Panc1 (cell line): ENCODE measurements at regions not wholly inside any gene's neighbourhood (a gene's known extent, or its start where the extent isn't known, plus 50 kb on each side); places are given as distances from the start of the nearest gene placed in this dataset.

Experiments
- ATAC-seq: fragments of 200-7000 bp; cut with Tn5 transposase; 2 replicates; pipeline ENCODE4 v1.9.1; 2020; ENCODE audit warnings: mild to moderate bottlenecking, moderate library complexity
- BruUV-seq: library from RNA; stranded (reverse); fragments of 400-500 nt; replicated peaks from 2 replicates; lab custom pipeline; 2021; lab: Mats Ljungman, UMichigan
- CTCF ChIA-PET: fragments of 300-600 bp; sonication (Branson Sonifier 250); formaldehyde crosslinking; loops from one replicate; lab custom pipeline; 2022; ENCODE audit warnings: antibody characterized with exemption; lab: Charles Lee
- POLR2A ChIA-PET: fragments of 300-600 bp; sonication (Branson Sonifier 250); formaldehyde crosslinking; loops from one replicate; lab custom pipeline; 2022; ENCODE audit warnings: antibody characterized with exemption; lab: Charles Lee
- DNase-seq: peaks from one replicate; pipeline ENCODE4 v3.0.0-alpha.2; 2010; ENCODE audit warnings: low read depth, low spot score
- H3K27ac ChIP-seq: 2 replicates; pipeline ENCODE4 v1.5.1; 2011; ENCODE audit warnings: mild to moderate bottlenecking, low read length, inconsistent platforms
- H3K27me3 ChIP-seq: fragments of 200-500 bp; sonication (Bioruptor generic); 2 replicates; pipeline ENCODE4 v1.6.0; 2014; ENCODE audit warnings: low read length, inconsistent platforms; ENCODE audit not compliant: control insufficient read depth, insufficient read depth
- H3K36me3 ChIP-seq: fragments of 200-500 bp; sonication (Bioruptor generic); 2 replicates; pipeline ENCODE4 v1.5.1; 2014; ENCODE audit warnings: inconsistent platforms, mild to moderate bottlenecking, low read length, moderate library complexity; ENCODE audit not compliant: control insufficient read depth, insufficient read depth
- H3K4me1 ChIP-seq: 2 replicates; pipeline ENCODE4 v1.5.1; 2011; ENCODE audit warnings: inconsistent platforms, mild to moderate bottlenecking, low read length, moderate library complexity; ENCODE audit not compliant: control insufficient read depth, insufficient read depth
- H3K4me3 ChIP-seq, 2 experiments: 2 replicates each; pipeline ENCODE4 v1.5.1; 2011 to 2012; ENCODE audit warnings: low read depth in 2 of 2, low read length in 2 of 2, mild to moderate bottlenecking in 2 of 2, inconsistent platforms in 1 of 2, moderate library complexity in 1 of 2
- H3K9me3 ChIP-seq: fragments of 200-500 bp; sonication (Bioruptor generic); 2 replicates; pipeline ENCODE4 v1.5.1; 2014; ENCODE audit warnings: low read depth, mild to moderate bottlenecking, inconsistent platforms, low read length, moderate library complexity; ENCODE audit not compliant: control insufficient read depth, insufficient read depth
- POLR2AphosphoS5 ChIP-seq: IDR thresholded peaks from 2 replicates; pipeline ENCODE4 v1.6.1; 2012; ENCODE audit warnings: mild to moderate bottlenecking, low read depth, low read length, moderate library complexity
- REST ChIP-seq, 2 experiments: IDR thresholded peaks; 2 replicates each; pipeline ENCODE4 v1.6.1; 2011 to 2012; ENCODE audit warnings: low read depth in 2 of 2, control low read depth in 1 of 2, low read length in 1 of 2, mild to moderate bottlenecking in 1 of 2, moderate library complexity in 1 of 2; ENCODE audit not compliant: insufficient read depth in 1 of 2
- SIN3A ChIP-seq: IDR thresholded peaks from 2 replicates; pipeline ENCODE4 v1.6.1; 2012; ENCODE audit warnings: low read depth, mild to moderate bottlenecking, low read length, moderate library complexity, borderline replicate concordance; ENCODE audit not compliant: insufficient read depth
- TCF7L2 ChIP-seq: IDR thresholded peaks from 2 replicates; pipeline ENCODE4 v1.6.1; 2011; ENCODE audit warnings: mild to moderate bottlenecking, low read depth, low read length, inconsistent platforms
- in situ Hi-C: cut with HindIII; loops from 2 replicates; pipeline ENCODE4 v1.10.0; 2016; ENCODE audit warnings: low sequenced_read_pairs, low pct_unique_long_range_greater_than_20kb
- intact Hi-C: fragments of 100-400 bp; cut with micrococcal nuclease; formaldehyde crosslinking; loops from one replicate; pipeline ENCODE4 v1.10.0; 2022; ENCODE audit not compliant: unreplicated experiment
- TF ChIP-seq, protein P1 (sequence below): fragments of 450-650 bp; IDR thresholded peaks from 2 replicates; pipeline ENCODE4 v1.5.1; 2017; ENCODE audit warnings: mild to moderate bottlenecking

DNA sequence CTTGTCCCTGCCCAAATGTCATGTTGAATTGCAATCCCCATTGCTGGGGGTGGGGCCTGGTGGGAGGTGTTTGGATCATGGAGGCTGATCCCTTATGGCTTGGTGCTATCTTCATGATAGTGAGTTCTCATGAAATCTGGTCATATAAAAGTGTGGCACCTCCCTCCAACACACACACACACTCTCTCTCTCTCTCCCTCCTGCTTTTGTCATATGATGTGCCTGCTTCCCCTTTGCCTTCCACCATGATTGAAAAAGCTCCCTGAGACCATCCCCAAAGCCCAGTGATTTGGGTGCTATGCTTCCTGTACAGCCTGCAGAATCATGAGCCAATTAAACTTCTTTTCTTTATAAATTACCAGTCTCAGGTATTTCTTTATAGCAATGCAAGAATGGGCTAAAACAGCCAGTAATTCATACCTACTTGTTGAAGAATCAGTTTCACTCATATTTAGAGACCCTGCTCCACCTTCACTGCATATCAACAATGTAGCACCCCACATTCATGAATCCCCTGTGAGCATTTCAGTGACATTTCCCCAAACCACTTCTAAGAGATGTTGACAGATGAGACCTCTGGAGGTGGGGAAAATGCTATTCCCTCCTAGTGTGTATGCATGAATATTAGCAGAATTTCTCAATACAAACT, 54.8 kb upstream of the STK17B start:
- Histone ChIP-seq H3K9me3 (no peaks in the 10 kb centered on the region), H3K36me3 (no peaks in the 10 kb centered on the region), H3K27ac (no peak overlapping the region), H3K27me3 (no peaks in the 10 kb centered on the region), H3K4me1 (no peaks in the 10 kb centered on the region), H3K4me3 (no peak overlapping the region)
- DNase-seq (no peak), ATAC-seq (no peak)
- CTCF ChIA-PET = no interaction called here
- no peak for TF ChIP-seq TCF7L2
- TF ChIP-seq REST (IDR thresholded peaks at IDR 0.05; ENCODE audit: insufficient read depth in 1 of 2, low read depth in 2 of 2, low read length in 1 of 2) = no peak
- no peak for TF ChIP-seq POLR2AphosphoS5
- TF ChIP-seq, protein P1, sequence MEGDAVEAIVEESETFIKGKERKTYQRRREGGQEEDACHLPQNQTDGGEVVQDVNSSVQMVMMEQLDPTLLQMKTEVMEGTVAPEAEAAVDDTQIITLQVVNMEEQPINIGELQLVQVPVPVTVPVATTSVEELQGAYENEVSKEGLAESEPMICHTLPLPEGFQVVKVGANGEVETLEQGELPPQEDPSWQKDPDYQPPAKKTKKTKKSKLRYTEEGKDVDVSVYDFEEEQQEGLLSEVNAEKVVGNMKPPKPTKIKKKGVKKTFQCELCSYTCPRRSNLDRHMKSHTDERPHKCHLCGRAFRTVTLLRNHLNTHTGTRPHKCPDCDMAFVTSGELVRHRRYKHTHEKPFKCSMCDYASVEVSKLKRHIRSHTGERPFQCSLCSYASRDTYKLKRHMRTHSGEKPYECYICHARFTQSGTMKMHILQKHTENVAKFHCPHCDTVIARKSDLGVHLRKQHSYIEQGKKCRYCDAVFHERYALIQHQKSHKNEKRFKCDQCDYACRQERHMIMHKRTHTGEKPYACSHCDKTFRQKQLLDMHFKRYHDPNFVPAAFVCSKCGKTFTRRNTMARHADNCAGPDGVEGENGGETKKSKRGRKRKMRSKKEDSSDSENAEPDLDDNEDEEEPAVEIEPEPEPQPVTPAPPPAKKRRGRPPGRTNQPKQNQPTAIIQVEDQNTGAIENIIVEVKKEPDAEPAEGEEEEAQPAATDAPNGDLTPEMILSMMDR = no peak
- TF ChIP-seq SIN3A = no peak
- POLR2A ChIA-PET = no interaction called here
- no TSS peak for BruUV-seq
- intact Hi-C loops = no loop called here
- in situ Hi-C loops = no loop called here

DNA sequence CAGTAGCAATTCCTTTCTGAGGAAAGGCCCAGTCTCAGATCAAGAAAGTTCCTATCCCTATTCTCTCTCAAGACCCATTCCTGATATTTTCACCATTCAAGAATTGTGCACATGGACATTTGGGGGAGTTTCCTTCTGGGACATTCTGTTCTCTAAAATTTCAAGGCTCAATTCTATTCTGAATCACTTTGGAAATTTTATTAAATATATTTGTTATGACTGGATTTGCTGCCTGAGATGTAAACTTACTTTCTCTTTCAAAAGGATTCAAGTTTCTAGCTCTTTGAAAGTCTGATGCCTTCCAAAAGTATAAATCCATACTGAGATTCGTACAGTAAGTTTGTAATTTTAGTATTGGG, 55.3 kb upstream of the STK17B start:
- no peak for DNase-seq
- intact Hi-C loops (no loop called here), in situ Hi-C loops (no loop called here)
- TF ChIP-seq, protein P1 = no peak
- TF ChIP-seq SIN3A = no peak
- no peak for TF ChIP-seq POLR2AphosphoS5
- no peak for TF ChIP-seq REST (IDR thresholded peaks at IDR 0.05; ENCODE audit: insufficient read depth in 1 of 2, low read depth in 2 of 2, low read length in 1 of 2)
- TF ChIP-seq TCF7L2 = no peak
- POLR2A ChIA-PET = no interaction called here
- BruUV-seq = no TSS peak
- no peak for ATAC-seq
- no peaks in the 10 kb centered on the region for H3K9me3 ChIP-seq
- CTCF ChIA-PET = no interaction called here
- H3K27me3 ChIP-seq = no peaks in the 10 kb centered on the region
- H3K36me3 ChIP-seq = no peaks in the 10 kb centered on the region
- no peaks in the 10 kb centered on the region for H3K4me1 ChIP-seq
- no peak overlapping the region for H3K27ac ChIP-seq
- H3K4me3 ChIP-seq = no peak overlapping the region
